Prostate gland (tissue), 2 donors: ENCODE measurements at regions not wholly inside any gene's neighbourhood (a gene's known extent, or its start where the extent isn't known, plus 50 kb on each side); places are given as distances from the start of the nearest gene placed in this dataset.

ENCODE experiments used
- CTCF ChIP-seq, 4 experiments: fragments of 200-600 bp in 2 of 4; fragments of 450-650 bp in 2 of 4; sonication (generic) in 2 of 4; IDR thresholded peaks; 1 replicate in 3 of 4; 2 replicates in 1 of 4; pipeline ENCODE4 v1.5.1; 2016 to 2019; ENCODE audit warnings: antibody characterized with exemption in 4 of 4, mild to moderate bottlenecking in 2 of 4, moderate library complexity in 2 of 4
- POLR2A ChIP-seq: fragments of 450-650 bp; IDR thresholded peaks from one replicate; pipeline ENCODE4 v1.6.1; 2016; ENCODE audit warnings: antibody characterized with exemption, mild to moderate bottlenecking

- TF ChIP-seq CTCF (IDR thresholded peaks at IDR 0.05) (no peak), POLR2A (no peak)
Observed at GRCh38 chr2:146212602-146213001, 1632.2 kb upstream of the ACVR2A start.
